Ovary (tissue), 7 donors: ENCODE measurements at regions not wholly inside any gene's neighbourhood (a gene's known extent, or its start where the extent isn't known, plus 50 kb on each side); places are given as distances from the start of the nearest gene placed in this dataset.

Experiments
- DNase-seq, 5 donors: peaks; one replicate each; pipeline ENCODE4 v3.0.0-alpha.2; 2019 to 2020
- H3K27ac ChIP-seq, 2 donors: fragments of 200-600 bp; one replicate each; pipeline versions ENCODE4 v1.5.1 to v1.8.0; 2019 to 2022
- H3K27me3 ChIP-seq: fragments of 200-600 bp; one replicate; pipeline ENCODE4 v1.8.0; 2022
- H3K36me3 ChIP-seq: fragments of 200-600 bp; sonication (generic); one replicate; pipeline ENCODE4 v1.5.1; 2019
- H3K4me1 ChIP-seq: one replicate; pipeline ENCODE4 v1.8.1; 2013; ENCODE audit warnings: mild to moderate bottlenecking, moderate library complexity; ENCODE audit not compliant: insufficient read depth
- H3K4me3 ChIP-seq: fragments of 200-600 bp; sonication (generic); one replicate; pipeline ENCODE4 v1.5.1; 2017
- H3K9me3 ChIP-seq, 2 donors: fragments of 200-600 bp in 1 of 2; sonication (generic) in 1 of 2; one replicate each; pipeline versions ENCODE4 v1.5.1 to v1.8.1; 2013 to 2019; ENCODE audit warnings: mild to moderate bottlenecking in 1 of 2, moderate library complexity in 1 of 2
- CTCF ChIP-seq, 3 donors: fragments of 450-650 bp in 2 of 3; fragments of 200-600 bp in 1 of 3; IDR thresholded peaks; one replicate each; pipeline versions ENCODE4 v1.5.1 to v1.8.0; 2016 to 2022; ENCODE audit warnings: antibody characterized with exemption in 3 of 3, mild to moderate bottlenecking in 1 of 3
- EP300 ChIP-seq: sonication (generic); formaldehyde crosslinking; IDR thresholded peaks from one replicate; pipeline ENCODE4 v1.6.1; 2017; ENCODE audit warnings: antibody characterized with exemption
- POLR2A ChIP-seq: fragments of 450-650 bp; IDR thresholded peaks from one replicate; pipeline ENCODE4 v1.6.1; 2017; ENCODE audit warnings: antibody characterized with exemption, mild to moderate bottlenecking, moderate library complexity
- WGBS, 3 donors: extraction: QIAGEN DNeasy Blood & Tissue Kit in 1 of 3; methylation state at CpG; one replicate each; pipeline versions ENCODE4 v1.1.5 to v1.1.7; 2013 to 2017; 5-methylcytosine and 5-hydroxymethylcytosine counted together
- intact Hi-C, 4 donors: fragments of 100-400 bp; cut with DNase I; formaldehyde crosslinking; loops; one replicate each; pipeline versions ENCODE4 v1.11.0 to v1.15.1; 2022 to 2023
- donor health status: DM: no; HTN: no; CAD: no; lungs with moderate emphysema.
- donor health status: DM: no; HTN: no; CAD: no.
- donor health status: Bipolar disorder and iron deficiency.
- donor health status: DM: no; HTN: no; CAD: no.
- donor health status: DM: yes; HTN: yes; CAD: no.

GRCh38 chr3:102024270-102024904, 175.1 kb downstream of the NFKBIZ start:
- H3K27me3 ChIP-seq = no peaks in the 10 kb centered on the region
- H3K27ac ChIP-seq = no peak overlapping the region
- no peaks in the 10 kb centered on the region for H3K36me3 ChIP-seq
- no peak for DNase-seq
- H3K4me1 ChIP-seq = no peaks in the 10 kb centered on the region
- TF ChIP-seq EP300 (no peak), POLR2A (no peak), CTCF (IDR thresholded peaks at IDR 0.05) (no peak)
- H3K9me3 ChIP-seq = no peaks in the 10 kb centered on the region
- H3K4me3 ChIP-seq = no peak overlapping the region
- intact Hi-C loops = no loop called here

DNA sequence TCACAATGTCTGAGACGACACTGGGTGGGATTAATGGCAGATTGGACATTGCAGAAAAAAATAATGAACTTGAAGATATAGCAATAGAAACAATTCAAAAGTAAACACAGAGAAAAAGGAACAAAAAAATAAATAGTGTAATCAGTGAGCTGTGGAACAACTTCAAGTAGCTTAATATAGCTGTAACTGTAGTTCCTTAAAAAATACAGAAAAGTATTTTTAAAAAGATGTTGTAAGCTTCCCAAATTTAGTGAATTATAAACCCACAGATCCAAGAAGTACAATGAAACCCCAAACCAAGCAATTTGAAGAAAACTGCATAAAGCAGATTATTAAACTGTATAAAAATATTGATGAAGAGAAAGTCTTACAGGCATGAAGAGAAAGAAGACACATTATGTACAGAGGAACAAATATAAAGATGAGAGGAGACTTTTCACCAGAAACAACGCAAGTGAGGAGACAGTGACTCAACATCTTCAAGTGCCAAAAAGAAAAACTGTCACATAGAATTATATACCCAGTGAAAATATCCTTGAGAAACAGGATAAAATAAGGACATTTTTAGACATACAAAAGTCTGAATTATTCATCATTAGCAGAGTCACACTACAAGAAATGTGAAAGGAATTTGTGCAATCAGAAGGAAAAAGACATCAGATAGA, 176.4 kb downstream of the NFKBIZ start:
- 75 to 81% (median 75%) methylated on average over 2 of the region's 2 CpGs for WGBS, 3 donors
- Histone ChIP-seq H3K27me3 (no peaks in the 10 kb centered on the region), H3K36me3 (no peaks in the 10 kb centered on the region), H3K4me1 (no peaks in the 10 kb centered on the region), H3K4me3 (no peak overlapping the region), H3K27ac (no peak overlapping the region), H3K9me3 (no peaks in the 10 kb centered on the region)
- intact Hi-C loops = no loop called here
- DNase-seq = no peak
- TF ChIP-seq CTCF (IDR thresholded peaks at IDR 0.05) (no peak), POLR2A (no peak), EP300 (no peak)

DNA sequence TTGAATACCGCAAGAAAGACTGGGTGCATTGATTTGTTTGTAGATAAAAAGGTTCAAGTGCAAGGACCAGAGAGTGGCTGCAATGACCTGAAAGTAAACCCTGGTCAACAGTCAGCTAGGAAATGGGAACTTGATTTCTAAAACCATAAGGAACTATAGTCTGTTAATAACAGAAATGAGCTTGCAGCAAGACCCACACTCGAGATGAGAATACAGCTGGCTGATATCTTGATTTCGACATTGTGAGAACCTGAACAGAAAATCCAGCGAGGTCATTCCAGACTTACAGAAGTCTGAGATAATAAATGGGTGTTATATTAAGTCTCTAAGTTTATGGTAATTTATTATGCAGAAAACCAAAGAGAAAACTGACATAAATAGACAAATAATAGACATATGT, 177.3 kb downstream of the NFKBIZ start:
- 84 to 87% (median 85%) methylated on average over 4 of the region's 4 CpGs for WGBS, 3 donors
- DNase-seq = no peak
- Histone ChIP-seq H3K36me3 (no peaks in the 10 kb centered on the region), H3K4me3 (no peak overlapping the region), H3K27me3 (no peaks in the 10 kb centered on the region), H3K27ac (no peak overlapping the region), H3K9me3 (no peaks in the 10 kb centered on the region), H3K4me1 (no peaks in the 10 kb centered on the region)
- TF ChIP-seq POLR2A = no peak
- TF ChIP-seq EP300 = no peak
- no peak for TF ChIP-seq CTCF (IDR thresholded peaks at IDR 0.05)
- intact Hi-C loops = no loop called here

DNA sequence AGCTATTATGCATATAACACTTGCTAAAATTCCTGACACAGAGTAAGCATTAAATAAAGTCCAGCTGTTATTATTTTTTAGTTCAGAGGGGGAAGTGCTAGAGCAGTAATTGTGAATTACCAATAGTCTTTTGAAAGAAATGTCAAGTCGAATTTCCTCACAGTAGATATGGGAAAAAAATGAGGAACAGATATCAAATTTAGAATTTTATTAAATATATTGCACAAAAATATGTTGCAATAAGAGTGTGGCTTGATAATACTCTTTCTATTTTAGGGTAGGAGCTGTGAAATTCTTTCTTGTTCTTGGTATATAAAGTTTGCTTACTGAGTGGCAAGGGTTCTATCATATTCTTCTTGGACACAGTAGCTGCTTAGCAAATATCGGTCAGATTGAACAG, 181.3 kb downstream of the NFKBIZ start:
- intact Hi-C loops = no loop called here
- no peak for TF ChIP-seq CTCF (IDR thresholded peaks at IDR 0.05)
- TF ChIP-seq POLR2A = no peak
- no peak for TF ChIP-seq EP300
- Histone ChIP-seq H3K9me3 (no peaks in the 10 kb centered on the region), H3K27ac (no peak overlapping the region), H3K36me3 (no peaks in the 10 kb centered on the region), H3K27me3 (no peaks in the 10 kb centered on the region), H3K4me1 (no peaks in the 10 kb centered on the region), H3K4me3 (no peak overlapping the region)
- no peak for DNase-seq
- 74 to 81% (median 79%) methylated on average over 2 of the region's 2 CpGs for WGBS, 3 donors
